Lower leg skin (tissue), 3 donors: ENCODE measurements at regions not wholly inside any gene's neighbourhood (a gene's known extent, or its start where the extent isn't known, plus 50 kb on each side); places are given as distances from the start of the nearest gene placed in this dataset.

ENCODE experiments used
- CTCF ChIP-seq, 3 donors: fragments of 450-650 bp; IDR thresholded peaks; one replicate each; pipeline ENCODE4 v1.5.1; 2016; ENCODE audit warnings: antibody characterized with exemption in 3 of 3, mild to moderate bottlenecking in 3 of 3, moderate library complexity in 2 of 3
- POLR2A ChIP-seq, 2 donors: fragments of 450-650 bp; IDR thresholded peaks; one replicate each; pipeline ENCODE4 v1.6.1; 2016 to 2017; ENCODE audit warnings: antibody characterized with exemption in 2 of 2, mild to moderate bottlenecking in 1 of 2, moderate library complexity in 1 of 2

GRCh38 chr12:79524507-79525148, 166.1 kb downstream of the PAWR start:
- no peak for TF ChIP-seq CTCF (IDR thresholded peaks at IDR 0.05)
- TF ChIP-seq POLR2A (IDR thresholded peaks at IDR 0.05), result no peak
